ENCODE measurements at regions not wholly inside any gene's neighbourhood (a gene's known extent, or its start where the extent isn't known, plus 50 kb on each side); places are given as distances from the start of the nearest gene placed in this dataset.

DNA sequence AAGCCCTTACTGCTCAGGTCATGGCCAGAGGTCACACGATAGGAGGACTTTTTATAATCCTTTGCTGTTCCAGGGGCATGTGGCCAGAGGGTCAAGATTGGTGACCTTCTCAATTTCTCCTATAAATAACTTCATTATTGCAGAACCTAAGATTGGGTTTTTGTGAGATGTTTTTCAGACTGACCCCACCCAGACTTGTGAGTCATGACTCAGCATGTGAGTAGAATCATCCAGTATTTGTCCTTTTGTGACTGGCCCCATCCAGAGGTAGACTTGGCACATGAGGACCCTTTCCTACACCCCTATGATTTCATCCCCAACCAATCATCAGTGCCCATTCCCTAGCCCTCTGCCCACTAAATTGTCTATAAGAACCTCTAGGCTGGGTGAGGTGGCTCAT is 84.5 kb upstream of the ABCC4 start (continued):
- TF ChIP-seq, protein P1, sequence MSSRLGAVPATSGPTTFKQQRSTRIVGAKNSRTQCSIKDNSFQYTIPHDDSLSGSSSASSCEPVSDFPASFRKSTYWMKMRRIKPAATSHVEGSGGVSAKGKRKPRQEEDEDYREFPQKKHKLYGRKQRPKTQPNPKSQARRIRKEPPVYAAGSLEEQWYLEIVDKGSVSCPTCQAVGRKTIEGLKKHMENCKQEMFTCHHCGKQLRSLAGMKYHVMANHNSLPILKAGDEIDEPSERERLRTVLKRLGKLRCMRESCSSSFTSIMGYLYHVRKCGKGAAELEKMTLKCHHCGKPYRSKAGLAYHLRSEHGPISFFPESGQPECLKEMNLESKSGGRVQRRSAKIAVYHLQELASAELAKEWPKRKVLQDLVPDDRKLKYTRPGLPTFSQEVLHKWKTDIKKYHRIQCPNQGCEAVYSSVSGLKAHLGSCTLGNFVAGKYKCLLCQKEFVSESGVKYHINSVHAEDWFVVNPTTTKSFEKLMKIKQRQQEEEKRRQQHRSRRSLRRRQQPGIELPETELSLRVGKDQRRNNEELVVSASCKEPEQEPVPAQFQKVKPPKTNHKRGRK (CRISPR knock-in tag; IDR thresholded peaks at IDR 0.05; ENCODE audit: borderline replicate concordance) = no peak
- no peak for TF ChIP-seq ETV6 (CRISPR knock-in tag; IDR thresholded peaks at IDR 0.05)
- TF ChIP-seq RORB (CRISPR knock-in tag; IDR thresholded peaks at IDR 0.05) = no peak
- TF ChIP-seq FOXP1 (CRISPR knock-in tag; IDR thresholded peaks at IDR 0.05; ENCODE audit: borderline replicate concordance) = no peak

DNA sequence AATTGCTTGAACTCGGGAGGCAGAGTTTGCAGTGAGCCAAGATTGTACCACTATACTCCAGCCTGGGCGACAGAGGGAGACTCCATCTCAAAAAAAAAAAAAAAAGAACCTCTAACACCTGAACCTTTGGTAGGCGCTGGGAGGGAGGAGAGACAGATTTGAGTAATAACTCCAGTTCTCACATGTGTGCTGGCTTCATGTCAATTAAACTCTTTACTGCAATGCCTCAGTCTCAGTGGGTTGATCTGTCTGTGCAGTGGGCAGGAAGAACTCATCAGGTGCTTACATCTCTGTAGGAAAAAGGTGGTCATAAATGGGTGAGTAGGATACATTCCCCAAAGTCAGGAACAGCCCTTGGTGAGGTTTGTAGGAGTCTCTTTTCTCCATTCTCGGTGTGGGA is 85.1 kb upstream of the ABCC4 start:
- H3K4me3 Mint-ChIP-seq = no peak overlapping the region
- H3K27ac Mint-ChIP-seq = no peak overlapping the region
- POLR2A ChIA-PET = no interaction called here
- H3K9me3 Mint-ChIP-seq = peaks cover 13% of the 10 kb centered on the region
- TF ChIP-seq RORB (CRISPR knock-in tag; IDR thresholded peaks at IDR 0.05) (no peak), ELF4 (CRISPR knock-in tag; IDR thresholded peaks at IDR 0.05; ENCODE audit: low read depth) (no peak), ZNF423 (CRISPR knock-in tag; IDR thresholded peaks at IDR 0.05) (no peak), NFYB (CRISPR knock-in tag; conservative IDR thresholded peaks at IDR 0.05; ENCODE audit: low read depth) (no peak), NR2C2 (CRISPR knock-in tag; IDR thresholded peaks at IDR 0.05) (no peak), SMAD4 (CRISPR knock-in tag; IDR thresholded peaks at IDR 0.05) (no peak), FOXK1 (CRISPR knock-in tag; IDR thresholded peaks at IDR 0.05) (no peak), NR1H2 (CRISPR knock-in tag; IDR thresholded peaks at IDR 0.05) (no peak), RELA (CRISPR knock-in tag; IDR thresholded peaks at IDR 0.05; ENCODE audit: borderline replicate concordance) (no peak), ZNF317 (CRISPR knock-in tag; IDR thresholded peaks at IDR 0.05; ENCODE audit: borderline replicate concordance, low read depth) (no peak), ZNF671 (CRISPR knock-in tag; IDR thresholded peaks at IDR 0.05) (no peak), IRF2 (CRISPR knock-in tag; IDR thresholded peaks at IDR 0.05; ENCODE audit: borderline replicate concordance, low read depth) (no peak)
- TF ChIP-seq, protein P2, sequence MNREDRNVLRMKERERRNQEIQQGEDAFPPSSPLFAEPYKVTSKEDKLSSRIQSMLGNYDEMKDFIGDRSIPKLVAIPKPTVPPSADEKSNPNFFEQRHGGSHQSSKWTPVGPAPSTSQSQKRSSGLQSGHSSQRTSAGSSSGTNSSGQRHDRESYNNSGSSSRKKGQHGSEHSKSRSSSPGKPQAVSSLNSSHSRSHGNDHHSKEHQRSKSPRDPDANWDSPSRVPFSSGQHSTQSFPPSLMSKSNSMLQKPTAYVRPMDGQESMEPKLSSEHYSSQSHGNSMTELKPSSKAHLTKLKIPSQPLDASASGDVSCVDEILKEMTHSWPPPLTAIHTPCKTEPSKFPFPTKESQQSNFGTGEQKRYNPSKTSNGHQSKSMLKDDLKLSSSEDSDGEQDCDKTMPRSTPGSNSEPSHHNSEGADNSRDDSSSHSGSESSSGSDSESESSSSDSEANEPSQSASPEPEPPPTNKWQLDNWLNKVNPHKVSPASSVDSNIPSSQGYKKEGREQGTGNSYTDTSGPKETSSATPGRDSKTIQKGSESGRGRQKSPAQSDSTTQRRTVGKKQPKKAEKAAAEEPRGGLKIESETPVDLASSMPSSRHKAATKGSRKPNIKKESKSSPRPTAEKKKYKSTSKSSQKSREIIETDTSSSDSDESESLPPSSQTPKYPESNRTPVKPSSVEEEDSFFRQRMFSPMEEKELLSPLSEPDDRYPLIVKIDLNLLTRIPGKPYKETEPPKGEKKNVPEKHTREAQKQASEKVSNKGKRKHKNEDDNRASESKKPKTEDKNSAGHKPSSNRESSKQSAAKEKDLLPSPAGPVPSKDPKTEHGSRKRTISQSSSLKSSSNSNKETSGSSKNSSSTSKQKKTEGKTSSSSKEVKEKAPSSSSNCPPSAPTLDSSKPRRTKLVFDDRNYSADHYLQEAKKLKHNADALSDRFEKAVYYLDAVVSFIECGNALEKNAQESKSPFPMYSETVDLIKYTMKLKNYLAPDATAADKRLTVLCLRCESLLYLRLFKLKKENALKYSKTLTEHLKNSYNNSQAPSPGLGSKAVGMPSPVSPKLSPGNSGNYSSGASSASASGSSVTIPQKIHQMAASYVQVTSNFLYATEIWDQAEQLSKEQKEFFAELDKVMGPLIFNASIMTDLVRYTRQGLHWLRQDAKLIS (CRISPR knock-in tag; IDR thresholded peaks at IDR 0.05; ENCODE audit: borderline replicate concordance) = no peak
- TF ChIP-seq, protein P3, sequence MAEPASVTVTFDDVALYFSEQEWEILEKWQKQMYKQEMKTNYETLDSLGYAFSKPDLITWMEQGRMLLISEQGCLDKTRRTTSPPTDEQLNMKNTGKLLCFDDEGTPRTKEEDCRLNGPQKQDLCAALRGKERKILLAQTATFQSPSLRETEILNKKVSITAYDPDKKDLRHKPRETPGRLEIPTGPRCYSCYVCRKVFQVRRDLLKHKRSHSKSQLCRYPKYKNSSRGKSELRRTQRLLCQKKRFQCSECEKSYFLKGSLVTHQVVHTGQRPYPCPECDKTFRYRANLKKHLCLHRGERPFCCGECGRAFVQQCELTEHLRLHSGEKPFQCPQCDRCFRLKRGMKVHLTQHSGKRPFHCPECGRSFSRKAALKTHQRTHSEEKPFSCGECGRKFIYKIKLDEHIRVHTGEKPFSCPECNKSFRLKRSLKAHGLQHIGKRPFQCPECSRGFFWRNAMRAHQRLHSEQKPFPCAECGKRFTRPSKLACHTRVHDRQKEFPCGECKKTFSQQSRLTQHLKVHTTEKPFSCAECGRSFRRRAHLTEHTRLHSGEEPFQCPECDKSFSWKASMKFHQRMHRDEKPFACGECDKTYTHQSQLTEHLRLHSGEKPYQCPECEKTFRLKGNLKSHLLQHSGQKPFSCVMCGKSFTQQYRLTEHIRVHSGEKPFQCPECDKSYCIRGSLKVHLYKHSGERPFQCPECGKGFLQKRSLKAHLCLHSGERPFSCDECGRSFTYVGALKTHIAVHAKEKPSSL (CRISPR knock-in tag; conservative IDR thresholded peaks at IDR 0.05) = no peak
- TF ChIP-seq, protein P4, sequence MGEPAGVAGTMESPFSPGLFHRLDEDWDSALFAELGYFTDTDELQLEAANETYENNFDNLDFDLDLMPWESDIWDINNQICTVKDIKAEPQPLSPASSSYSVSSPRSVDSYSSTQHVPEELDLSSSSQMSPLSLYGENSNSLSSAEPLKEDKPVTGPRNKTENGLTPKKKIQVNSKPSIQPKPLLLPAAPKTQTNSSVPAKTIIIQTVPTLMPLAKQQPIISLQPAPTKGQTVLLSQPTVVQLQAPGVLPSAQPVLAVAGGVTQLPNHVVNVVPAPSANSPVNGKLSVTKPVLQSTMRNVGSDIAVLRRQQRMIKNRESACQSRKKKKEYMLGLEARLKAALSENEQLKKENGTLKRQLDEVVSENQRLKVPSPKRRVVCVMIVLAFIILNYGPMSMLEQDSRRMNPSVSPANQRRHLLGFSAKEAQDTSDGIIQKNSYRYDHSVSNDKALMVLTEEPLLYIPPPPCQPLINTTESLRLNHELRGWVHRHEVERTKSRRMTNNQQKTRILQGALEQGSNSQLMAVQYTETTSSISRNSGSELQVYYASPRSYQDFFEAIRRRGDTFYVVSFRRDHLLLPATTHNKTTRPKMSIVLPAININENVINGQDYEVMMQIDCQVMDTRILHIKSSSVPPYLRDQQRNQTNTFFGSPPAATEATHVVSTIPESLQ (CRISPR knock-in tag; IDR thresholded peaks at IDR 0.05) = no peak
- TF ChIP-seq, protein P5, sequence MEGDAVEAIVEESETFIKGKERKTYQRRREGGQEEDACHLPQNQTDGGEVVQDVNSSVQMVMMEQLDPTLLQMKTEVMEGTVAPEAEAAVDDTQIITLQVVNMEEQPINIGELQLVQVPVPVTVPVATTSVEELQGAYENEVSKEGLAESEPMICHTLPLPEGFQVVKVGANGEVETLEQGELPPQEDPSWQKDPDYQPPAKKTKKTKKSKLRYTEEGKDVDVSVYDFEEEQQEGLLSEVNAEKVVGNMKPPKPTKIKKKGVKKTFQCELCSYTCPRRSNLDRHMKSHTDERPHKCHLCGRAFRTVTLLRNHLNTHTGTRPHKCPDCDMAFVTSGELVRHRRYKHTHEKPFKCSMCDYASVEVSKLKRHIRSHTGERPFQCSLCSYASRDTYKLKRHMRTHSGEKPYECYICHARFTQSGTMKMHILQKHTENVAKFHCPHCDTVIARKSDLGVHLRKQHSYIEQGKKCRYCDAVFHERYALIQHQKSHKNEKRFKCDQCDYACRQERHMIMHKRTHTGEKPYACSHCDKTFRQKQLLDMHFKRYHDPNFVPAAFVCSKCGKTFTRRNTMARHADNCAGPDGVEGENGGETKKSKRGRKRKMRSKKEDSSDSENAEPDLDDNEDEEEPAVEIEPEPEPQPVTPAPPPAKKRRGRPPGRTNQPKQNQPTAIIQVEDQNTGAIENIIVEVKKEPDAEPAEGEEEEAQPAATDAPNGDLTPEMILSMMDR (IDR thresholded peaks at IDR 0.05) = no peak
- TF ChIP-seq, protein P6, sequence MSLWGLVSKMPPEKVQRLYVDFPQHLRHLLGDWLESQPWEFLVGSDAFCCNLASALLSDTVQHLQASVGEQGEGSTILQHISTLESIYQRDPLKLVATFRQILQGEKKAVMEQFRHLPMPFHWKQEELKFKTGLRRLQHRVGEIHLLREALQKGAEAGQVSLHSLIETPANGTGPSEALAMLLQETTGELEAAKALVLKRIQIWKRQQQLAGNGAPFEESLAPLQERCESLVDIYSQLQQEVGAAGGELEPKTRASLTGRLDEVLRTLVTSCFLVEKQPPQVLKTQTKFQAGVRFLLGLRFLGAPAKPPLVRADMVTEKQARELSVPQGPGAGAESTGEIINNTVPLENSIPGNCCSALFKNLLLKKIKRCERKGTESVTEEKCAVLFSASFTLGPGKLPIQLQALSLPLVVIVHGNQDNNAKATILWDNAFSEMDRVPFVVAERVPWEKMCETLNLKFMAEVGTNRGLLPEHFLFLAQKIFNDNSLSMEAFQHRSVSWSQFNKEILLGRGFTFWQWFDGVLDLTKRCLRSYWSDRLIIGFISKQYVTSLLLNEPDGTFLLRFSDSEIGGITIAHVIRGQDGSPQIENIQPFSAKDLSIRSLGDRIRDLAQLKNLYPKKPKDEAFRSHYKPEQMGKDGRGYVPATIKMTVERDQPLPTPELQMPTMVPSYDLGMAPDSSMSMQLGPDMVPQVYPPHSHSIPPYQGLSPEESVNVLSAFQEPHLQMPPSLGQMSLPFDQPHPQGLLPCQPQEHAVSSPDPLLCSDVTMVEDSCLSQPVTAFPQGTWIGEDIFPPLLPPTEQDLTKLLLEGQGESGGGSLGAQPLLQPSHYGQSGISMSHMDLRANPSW (CRISPR knock-in tag; conservative IDR thresholded peaks at IDR 0.05; ENCODE audit: low read depth) = no peak
- TF ChIP-seq, protein P7, sequence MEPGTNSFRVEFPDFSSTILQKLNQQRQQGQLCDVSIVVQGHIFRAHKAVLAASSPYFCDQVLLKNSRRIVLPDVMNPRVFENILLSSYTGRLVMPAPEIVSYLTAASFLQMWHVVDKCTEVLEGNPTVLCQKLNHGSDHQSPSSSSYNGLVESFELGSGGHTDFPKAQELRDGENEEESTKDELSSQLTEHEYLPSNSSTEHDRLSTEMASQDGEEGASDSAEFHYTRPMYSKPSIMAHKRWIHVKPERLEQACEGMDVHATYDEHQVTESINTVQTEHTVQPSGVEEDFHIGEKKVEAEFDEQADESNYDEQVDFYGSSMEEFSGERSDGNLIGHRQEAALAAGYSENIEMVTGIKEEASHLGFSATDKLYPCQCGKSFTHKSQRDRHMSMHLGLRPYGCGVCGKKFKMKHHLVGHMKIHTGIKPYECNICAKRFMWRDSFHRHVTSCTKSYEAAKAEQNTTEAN (CRISPR knock-in tag; IDR thresholded peaks at IDR 0.05) = no peak
- CTCF ChIA-PET = interaction anchor here (0.6 kb wide), 1 partner anchor 40 kb away, joined by 4 read pairs; no protein-coding TSS in a partner anchor
- H3K36me3 Mint-ChIP-seq = no peaks in the 10 kb centered on the region
- ATAC-seq (no peak), DNase-seq (ENCODE audit: low spot score) (no peak)
- no peaks in the 10 kb centered on the region for H3K27me3 Mint-ChIP-seq (ENCODE audit: low read depth)
- no peaks in the 10 kb centered on the region for H3K4me1 Mint-ChIP-seq
